Inflammatory macrophage treated with lipopolysaccharide for 1 hour (primary cell): ENCODE measurements at regions not wholly inside any gene's neighbourhood (a gene's known extent, or its start where the extent isn't known, plus 50 kb on each side); places are given as distances from the start of the nearest gene placed in this dataset.

Experiments used
- DNase-seq, 2 donors: peaks; one replicate each; pipeline ENCODE4 v3.0.0-alpha.2; 2020 to 2022

- peak; percentile 89 to 97 for DNase-seq
Measured at GRCh38 chr6:110537208-110538123, 61.1 kb upstream of the SLC22A16 start.

- peak in 1 of 2 donors; percentile 32 for DNase-seq
Measured at GRCh38 chr6:110534731-110535492, 58.5 kb upstream of the SLC22A16 start.

DNA sequence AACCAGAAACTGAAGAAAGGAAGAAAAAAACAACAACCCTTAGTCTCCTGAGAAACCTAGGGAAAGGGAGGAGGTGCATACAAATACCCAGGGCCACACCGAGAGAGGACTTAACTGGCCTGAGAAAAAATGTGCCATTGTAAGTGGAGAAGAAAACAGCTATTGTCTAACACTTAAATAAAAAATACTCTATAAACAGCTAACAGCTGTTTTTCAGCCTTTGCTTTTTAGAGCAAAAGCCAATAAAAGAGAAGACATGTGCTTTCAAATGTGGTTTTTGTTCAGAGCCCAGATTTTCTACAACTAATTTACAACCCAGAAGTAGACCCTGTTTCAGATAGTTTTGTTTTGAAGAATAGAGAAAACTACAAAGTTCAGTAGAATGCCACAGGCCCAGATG is 56.0 kb upstream of the SLC22A16 start:
- DNase-seq = no peak

DNA sequence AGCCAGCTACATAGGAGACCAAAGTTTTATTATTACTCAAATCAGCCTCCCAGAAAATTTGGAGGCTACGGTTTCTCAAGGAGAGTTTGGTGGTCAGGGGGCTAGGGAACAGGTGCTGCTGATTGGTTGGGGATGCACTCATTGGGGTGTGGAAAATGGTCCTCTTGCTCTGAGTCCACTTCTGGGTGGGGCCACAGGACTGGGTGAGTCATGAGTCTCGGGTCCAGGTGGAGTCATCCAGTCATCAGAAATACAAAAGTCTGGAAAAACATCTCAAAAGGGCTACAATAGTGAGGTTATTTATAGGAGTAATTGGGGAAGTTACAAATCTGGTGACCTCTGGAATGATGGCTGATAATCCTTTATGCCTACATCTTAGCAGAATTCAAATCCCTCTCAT is 54.3 kb upstream of the SLC22A16 start:
- DNase-seq = peak in 1 of 2 donors; percentile 40

GRCh38 chr6:110529907-110530306 is 53.5 kb upstream of the SLC22A16 start:
- no peak for DNase-seq

GRCh38 chr6:110529355-110529754 is 52.9 kb upstream of the SLC22A16 start:
- peak in 1 of 2 donors; percentile 47 for DNase-seq

GRCh38 chr6:110528930-110529325 is 52.5 kb upstream of the SLC22A16 start:
- DNase-seq = no peak

DNA sequence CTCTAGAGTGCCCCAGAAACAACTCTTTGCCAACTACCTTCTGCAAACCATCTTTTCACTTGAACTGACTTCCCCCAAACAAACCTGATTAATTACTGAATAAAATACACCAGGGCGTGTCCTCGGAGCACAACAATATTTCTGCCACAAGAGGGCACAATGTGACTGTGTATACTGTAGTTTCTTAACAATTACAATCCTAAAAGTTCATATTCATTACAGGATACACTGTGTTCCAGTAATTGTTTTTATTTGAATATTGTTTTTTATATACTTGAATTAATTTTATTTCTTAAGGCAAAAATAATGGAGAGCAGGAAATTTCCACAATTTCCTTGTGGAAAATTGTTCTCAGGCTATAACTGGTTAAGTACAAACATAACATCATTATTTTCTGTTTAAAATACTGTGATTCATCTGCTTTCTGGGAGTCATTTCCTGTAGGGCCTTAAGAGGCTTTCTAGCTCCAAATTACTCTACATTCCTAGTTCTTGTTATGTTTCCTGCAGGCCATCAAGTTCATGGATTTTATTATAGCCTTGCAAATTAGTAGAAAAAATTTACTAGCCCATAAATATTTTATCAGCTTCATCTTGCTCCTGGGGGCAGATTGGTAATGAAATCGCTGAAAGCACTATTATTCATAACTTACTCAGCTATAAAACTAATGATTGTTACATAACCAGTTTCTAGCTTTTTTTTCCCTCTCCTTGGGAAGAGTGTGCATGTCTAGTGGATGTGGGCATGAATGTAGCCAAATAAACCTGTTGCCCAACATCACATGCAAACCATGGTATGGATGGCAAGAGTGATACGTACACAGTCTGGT is 51.9 kb upstream of the SLC22A16 start:
- DNase-seq = peak; percentile 51 to 92

- DNase-seq = no peak
Measured at GRCh38 chr6:110527516-110527915, 51.1 kb upstream of the SLC22A16 start.

- DNase-seq = peak; percentile 56 to 58
Measured at GRCh38 chr6:110526726-110527125, 50.3 kb upstream of the SLC22A16 start.
